NCI-H345 treated with DMSO at 0.1 percent for 48 hours (cell line): ENCODE measurements at regions not wholly inside any gene's neighbourhood (a gene's known extent, or its start where the extent isn't known, plus 50 kb on each side); places are given as distances from the start of the nearest gene placed in this dataset.
"Not testable (repeated sequence)": the region's sequence is repeated elsewhere in the genome, so short reads cannot be mapped to it uniquely, and the experiment has no call there.

Source experiments
- DNase-seq: peaks from one replicate; lab custom pipeline; 2025; ENCODE audit not compliant: unreplicated experiment; lab: John Stamatoyannopoulos, UW

DNA sequence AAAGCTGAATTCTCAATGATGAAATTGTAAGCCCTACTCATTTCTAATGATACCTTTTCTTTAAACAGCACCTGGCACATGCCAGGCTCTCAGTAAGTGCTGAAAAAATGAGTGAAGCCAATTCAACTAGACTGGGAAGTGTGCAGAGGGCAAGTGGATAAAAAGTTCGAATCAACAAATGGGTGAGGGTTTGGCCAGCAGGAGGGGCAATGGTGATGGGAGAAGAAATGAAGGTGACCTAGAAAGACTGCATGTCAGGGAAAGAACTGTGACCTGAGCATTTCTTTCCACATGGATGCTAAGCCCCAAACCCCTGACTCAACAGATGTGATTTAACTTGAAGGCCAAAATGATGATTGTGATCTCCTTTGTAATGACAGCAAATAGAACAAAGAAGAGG, 54.6 kb downstream of the DKK1 start:
- no peak for DNase-seq

DNA sequence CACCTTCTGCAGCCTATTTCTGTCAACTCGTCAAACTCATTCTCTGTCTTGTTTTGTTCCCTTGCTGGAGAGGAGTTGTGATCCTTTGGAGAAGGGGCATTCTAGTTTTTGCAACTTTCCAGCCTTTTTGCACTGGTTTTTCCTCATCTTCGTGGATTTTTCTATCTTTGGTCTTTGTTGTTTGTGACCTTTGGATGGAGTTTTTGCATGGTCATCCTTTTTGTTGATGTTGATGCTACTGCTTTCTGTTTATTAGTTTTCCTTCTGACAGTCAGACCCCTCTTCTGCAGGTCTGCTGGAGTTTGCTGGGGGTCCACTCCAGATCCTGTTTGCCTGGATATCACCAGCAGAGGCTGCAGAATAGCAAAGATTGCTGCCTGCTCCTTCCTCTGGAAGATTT, 60.1 kb downstream of the DKK1 start:
- DNase-seq = not testable (repeated sequence)

DNA sequence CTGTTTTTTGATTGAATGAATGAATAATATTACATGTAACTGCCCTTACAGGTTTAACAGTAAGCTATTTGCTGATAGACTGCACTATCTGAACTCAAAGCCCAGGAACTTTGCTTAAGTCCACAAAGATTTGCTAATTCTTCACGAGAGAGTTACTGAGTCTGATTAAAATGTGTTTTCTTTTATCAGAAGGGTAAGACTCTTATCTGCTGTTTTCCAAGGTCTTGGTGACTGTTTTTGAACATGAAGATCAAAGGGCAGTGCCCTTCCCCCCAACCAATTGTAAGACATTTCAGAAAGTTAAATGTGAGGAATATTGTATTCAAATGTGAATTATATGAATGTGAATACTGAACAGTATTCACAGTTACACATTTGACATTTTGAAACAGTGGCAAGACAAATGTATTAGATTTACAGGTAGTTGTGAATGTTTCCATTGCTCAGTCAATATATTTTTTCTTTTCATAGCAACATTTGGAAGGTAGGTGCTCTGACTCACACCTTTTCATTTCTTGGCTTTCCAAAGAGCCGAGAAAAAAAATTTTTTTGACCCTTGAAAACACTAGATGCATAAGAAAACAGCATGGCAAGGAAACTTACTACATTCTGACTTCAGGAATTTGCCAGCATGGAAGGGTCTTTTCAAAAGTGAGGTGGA, 62.7 kb downstream of the DKK1 start:
- no peak for DNase-seq

DNA sequence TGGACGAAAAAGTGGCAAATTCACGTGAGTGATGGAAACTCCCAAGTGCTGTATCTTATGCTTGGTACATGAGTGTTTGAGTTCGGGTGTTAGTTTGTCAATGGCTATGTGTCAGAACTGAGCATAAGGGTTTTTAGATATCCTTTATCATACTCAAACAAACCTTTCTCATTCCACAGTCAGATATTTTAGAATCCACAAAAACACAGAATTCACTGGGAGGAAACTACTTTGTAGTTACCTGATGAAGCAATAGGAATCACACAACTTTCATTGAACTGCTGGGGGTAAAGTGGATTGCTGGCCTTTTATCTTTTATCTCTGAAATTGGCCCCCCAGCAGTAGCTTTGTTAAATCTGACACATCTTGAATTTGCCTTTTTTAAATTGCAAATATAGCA, 64.0 kb downstream of the DKK1 start:
- DNase-seq = no peak

DNA sequence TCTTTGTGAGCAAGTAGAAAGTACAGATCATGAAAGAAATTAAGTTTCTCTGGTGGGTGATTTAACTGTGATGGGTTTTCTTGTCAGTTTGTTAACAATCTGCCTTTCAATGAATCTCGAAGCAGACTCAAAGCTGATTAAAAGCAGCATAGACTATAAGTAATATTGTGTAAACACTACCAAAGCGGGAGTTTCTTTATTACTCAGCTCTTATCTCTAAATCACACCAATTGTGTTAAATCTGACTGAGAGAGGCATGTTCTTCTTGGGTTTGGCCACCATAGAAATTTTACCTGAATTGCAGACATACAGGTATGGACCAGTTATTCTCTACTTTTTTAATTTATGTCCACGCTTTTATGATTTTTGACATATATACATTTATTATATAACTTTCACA, 65.2 kb downstream of the DKK1 start:
- no peak for DNase-seq

DNA sequence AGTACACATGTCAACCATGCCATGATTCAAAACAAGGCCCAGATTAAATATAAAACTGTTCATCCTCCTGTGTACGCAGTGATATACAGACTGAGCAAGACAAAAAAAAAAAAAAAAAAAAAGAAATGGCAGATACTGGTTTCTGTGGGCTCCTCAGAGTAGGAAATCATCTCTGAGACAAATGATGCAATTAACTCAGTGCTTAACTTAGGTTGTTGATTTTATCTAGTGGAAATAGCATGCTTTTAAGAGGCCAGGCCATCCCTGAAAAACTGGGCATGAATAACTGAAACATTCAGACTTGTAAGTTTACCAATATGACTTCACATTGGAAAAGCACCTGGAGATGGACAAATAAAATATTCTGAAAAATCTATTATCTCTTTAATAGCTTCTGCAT, 69.0 kb downstream of the DKK1 start:
- DNase-seq = no peak

DNA sequence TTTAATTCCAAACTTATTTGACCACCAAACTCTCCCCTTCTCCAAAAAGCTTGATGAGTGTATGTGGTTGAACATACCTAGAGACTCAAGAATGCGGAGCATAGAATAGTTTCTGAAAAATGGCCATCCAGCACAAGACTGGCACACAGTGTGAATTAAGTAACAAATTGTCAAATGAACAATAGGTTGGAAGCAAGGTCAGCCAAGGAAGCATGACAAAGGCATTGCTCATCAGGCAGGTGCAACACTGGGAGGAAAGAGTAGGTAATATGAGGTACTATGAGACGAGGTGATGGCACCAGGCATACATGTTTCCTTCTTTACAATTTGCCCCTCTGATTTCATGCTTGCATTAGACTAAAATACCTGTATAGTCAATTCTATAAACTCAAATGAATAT, 73.7 kb downstream of the DKK1 start:
- DNase-seq = no peak

DNA sequence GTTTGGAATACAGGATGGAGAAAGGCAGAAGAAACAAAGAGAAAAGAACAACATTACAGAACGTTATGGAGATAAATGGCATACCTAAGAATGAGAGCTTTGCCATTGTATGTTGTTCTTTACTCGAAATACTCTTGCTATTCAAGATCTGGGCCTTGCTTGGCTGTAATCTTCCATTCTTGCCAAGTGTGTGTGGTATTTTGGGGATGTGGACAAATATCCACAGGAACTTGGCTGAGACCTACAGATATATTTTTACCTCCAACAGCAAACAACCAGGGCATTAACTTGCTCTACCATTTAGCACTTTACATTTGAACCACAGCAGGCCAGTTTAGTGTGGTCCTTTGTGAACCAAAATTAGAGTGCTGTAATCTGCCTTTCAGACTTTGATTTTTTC, 76.3 kb downstream of the DKK1 start:
- DNase-seq = no peak

DNA sequence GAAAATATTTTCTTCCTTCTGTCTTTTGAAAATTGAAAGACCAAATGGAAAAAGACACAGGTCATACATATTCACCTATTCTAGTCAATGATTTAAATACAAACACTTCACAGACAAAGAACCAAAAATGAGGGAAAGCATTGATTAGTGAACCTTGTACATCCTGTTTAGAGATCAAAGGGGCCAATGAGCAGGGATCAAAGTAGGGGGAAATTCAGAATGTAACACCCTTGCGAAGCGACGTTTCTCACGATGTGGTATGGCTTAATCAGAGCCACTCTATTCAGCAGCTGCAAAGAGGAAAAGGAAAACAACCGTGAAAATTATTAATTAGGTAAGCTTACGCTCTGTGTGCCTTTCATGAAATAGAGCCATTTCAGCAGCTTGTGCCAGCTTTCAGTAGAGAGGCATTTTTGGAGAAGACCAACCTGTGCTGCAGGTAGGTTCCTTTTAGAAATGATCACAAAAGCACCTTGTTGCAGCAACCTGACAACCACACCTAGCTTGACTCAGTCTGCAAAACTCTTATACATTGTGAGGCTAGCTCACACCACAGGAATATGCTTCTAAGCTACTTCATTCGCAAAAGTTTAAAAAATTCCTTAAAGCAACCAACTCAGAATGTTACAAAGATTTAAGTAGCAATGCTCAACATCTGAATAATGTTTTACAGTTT, 78.0 kb downstream of the DKK1 start:
- no peak for DNase-seq

DNA sequence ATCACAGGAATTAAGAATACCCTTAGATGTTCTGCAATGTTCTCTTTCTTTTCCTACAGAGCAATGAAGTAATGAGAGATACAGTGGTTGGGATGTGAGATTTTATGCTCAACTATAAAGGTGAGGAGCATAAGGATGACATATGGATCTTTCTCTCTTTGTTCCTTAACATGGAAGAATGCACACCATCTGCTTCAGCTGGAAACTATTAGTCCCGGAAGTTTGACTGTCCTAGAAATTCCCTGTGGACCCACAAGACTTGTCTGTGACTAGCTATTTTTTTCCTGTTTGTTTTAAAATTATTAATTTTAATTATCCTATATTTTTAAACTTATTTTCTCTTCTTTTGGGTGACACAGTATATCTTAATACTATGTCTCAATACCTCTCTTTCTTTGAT, 80.2 kb downstream of the DKK1 start:
- no peak for DNase-seq

DNA sequence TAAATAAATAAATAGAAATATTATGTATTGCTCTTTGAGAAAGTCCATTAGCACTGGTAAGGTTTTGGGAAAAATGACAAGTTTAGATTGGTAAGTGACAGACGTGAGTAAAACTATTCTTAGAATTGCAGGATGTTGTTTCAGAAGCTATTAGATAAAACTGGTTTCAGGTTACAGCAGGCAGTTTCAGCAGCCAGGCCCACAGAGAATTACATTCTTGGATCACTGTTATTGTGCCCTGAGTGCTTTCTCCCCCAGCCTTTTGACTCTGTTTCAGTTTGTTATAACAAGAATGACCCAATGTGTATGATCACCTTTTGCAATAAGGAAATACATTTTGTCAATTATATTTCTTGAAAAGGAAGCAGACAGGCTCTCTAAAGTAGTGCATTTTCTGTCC, 86.5 kb downstream of the DKK1 start:
- DNase-seq = no peak

DNA sequence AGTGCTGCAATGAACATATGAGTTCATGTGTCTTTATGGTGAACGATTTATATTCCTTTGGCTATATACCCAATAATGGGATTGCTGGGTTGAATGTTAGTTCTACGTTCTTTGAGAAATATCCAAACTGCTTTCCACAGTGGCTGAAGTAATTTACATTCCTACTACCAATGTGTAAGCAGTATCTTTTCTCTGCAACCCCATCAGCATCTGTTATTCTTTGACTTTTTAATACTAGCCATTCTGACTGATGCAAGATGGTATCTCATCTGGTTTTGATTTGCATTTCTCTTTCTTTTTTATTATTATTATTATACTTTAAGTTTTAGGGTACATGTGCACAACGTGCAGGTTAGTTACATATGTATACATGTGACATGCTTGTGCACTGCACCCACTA, 89.7 kb downstream of the DKK1 start:
- not testable (repeated sequence) for DNase-seq

DNA sequence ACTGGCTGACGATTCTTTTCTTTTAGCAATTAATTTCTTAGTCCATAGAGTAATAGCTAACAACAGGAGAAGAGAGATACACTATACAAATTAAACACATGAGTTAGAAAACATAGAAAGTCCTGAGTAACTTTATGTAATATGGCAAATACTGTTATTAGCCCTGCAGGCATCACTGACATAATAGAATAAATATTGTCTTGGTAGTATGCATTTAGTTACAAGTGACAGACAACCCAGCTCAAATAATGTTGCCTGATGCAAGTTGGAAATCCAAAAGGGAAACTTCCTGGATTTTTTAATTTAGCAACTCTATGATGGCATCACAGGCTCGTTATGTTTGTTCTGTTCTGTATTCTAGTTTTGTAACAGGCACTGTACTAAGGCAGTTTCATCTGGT, 95.1 kb downstream of the DKK1 start:
- DNase-seq = no peak

DNA sequence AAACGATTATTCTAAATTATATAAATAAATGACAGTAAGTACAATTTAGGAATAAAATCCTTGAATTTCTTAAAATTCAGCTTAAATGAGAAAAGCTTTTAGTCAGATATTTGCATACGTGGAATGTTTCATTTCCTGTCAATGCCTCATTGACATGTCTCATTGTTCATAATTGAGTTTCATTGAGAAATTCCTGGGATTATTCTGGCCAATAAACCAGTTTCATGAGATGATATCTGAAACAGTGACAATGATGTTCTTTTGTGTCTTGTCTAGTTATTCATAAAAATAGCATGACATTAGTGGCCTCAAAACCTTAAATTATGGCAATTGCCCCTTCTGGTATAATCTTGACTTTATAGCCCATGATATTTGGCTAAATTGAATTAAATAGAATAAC, 95.8 kb downstream of the DKK1 start:
- DNase-seq = no peak

DNA sequence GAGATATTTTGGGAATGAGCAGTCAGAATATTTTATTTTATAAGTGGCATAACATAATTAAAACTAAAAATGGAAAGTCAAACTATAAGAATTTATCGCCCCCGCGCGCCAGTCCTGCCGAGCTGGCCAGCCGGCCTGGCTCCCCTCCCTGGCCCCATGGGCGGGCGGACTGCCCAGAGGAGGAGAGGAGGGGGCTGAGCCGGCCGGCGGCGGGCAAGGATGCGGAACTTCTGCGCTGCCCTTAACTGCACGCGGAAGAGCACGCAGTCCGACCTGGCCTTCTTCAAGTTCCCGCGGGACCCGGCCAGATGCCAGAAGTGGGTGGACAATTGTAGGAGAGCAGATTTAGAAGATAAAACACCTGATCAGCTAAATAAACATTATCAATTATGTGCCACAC, 96.8 kb downstream of the DKK1 start:
- DNase-seq = no peak

DNA sequence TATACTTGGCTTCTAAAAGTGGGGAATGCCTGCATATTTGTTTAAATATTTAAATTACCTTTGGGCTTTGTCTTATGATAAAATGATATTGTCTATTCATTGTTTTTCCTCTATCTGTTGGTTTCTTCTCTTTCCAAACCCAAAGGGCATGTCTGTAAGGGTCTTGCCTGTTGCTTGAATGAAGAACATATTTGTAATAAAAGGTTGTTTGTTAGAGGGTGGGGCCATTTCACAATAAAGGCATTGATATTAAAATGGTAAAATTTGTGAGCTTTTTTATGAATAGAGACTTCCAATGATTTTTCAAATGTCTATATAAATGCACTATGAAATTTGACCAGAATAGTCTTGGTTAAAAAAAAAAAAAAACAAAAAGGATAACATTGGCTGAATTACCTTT, 105.2 kb downstream of the DKK1 start:
- no peak for DNase-seq

DNA sequence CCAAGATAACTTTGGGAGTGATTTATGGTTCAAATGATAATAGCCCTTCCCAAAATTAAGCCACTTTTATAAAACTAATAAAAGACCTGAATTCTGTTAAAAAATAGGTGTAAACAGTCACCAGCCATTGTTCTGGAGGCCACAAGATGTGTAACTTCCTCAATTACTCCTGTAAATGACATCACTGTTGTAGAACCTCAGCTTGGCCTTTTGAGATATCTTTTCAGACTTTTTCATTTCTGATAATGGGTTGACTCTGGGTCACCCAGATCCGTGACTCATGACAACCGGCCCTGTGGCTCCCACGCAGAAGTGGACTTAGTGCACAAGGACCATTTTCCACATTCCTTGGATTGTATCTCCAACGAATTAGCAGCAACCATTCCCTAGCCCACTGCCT, 106.6 kb downstream of the DKK1 start:
- no peak for DNase-seq

DNA sequence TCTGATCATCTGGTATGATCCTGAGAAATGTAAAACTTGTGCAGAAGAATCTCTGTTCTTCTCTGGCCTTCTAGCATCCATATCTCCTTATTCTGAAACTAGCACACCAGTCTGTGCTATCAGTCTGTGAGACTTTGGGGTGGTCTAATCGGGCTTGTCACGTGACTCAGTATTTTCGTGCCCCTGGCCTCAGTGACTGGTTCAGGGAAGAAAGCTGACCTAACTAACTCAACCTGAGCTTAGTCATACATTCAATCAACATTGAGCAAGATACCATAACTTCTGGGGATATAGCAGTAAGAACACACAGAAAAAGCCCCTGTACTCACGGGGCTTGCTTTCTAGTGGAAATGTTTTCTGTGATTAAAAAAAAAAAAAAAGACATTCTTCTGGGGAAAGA, 109.3 kb downstream of the DKK1 start:
- DNase-seq = no peak

DNA sequence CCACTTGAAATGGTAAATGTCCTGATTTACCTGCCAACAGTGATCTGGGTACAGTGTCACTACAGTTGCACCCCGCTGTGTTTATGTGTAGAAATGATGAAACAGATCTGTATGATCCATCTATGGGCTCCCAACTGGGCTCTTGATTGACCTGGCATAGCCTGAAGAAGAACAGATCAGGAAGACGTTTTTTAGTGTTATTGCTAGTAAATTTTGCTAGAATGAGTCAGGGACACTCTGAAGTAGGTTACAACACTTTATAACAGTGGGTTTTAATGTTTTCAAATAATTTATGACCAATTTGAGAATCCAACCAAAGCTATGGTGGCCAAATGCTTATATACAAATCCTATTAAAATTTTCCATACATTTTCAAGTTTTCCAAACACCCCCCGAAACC, 110.3 kb downstream of the DKK1 start:
- no peak for DNase-seq

DNA sequence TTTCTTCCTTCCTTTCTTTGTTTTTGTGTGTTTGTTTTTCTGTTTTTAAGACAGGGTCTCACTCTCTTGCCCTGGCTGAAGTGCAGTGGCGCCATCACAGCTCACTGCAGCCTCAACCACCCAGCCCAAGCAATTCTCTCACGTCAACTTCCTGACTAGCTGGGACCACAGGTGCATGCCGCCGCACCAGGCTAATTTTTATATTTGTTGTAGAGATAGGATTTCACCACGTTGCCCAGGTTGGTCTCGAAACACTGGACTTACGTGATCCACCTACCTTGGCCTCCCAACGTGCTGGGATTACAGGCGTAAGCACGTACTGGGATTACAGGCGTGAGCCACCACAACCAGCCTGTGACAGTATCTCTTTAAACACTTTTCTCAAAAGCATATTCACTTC, 120.7 kb downstream of the DKK1 start:
- DNase-seq = no peak

DNA sequence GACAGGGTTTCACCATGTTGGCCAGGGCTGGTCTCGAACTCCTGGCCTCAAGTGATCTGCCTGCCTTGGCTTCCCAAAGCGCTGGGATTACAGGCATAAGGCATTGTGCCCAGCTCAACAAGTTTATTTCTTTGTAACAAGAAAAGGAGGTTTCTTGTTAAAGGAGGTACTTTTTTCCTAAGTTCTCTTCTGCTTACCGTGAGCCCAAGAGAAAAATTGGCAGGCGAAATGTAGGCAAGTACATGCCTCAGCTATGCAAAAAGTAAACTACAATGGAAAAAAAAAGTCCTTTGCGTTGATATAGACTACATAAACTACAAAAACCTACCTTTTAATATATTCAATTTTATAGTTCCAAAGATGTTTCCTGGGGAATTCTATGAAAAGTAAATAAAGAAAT, 122.6 kb downstream of the DKK1 start:
- DNase-seq = no peak

DNA sequence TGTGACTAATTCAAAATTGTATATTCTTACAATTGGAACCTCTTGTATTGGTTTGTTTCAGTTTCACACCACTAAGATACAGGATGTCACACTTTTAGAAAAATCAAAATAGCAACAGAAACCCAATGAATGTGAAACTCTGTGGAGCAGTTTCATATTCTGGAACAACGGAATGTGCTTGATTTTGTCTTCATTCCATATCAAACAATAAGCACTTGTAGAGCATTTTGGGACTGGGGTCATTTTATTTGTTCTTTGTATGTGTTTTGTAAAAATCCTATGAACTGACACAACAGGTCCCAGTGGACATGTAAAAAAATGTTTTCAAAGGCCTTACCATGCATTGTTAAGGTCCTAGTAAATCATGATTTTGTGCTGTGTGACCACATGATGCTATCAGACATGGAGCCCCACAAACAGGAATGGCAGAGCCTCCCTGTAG, 123.1 kb downstream of the DKK1 start:
- no peak for DNase-seq

DNA sequence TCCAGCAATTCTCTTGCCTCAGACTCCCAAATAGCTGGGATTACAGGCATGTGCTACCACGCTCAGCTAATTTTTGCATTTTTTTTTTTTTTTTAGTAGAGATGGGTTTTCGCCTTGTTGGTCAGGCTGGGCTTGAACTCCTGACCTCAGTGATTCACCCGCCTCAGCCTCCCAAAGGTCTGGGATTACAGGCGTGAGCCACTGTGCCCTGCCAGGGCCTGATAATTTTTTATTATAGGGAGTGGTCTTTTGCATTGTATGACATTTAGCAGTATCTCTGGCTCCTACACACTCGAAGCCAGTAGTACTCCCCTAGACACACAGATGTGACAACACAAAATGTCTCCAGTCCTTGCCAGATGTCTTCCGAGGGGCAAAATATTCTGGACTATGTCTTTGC, 124.0 kb downstream of the DKK1 start:
- no peak for DNase-seq
